ENCODE measurements at regions not wholly inside any gene's neighbourhood (a gene's known extent, or its start where the extent isn't known, plus 50 kb on each side); places are given as distances from the start of the nearest gene placed in this dataset.

GRCh38 chr4:35087218-35087617, 1157.1 kb downstream of the ARAP2 start:
- DNase-seq (ENCODE audit: low read depth): no peak

- no peak for DNase-seq (ENCODE audit: low read depth)
Measured at GRCh38 chr4:35100932-35101331, 1143.4 kb downstream of the ARAP2 start.

- DNase-seq (ENCODE audit: low read depth): no peak
Measured at GRCh38 chr4:35102066-35102465, 1142.2 kb downstream of the ARAP2 start.

GRCh38 chr4:35105486-35105885, 1138.8 kb downstream of the ARAP2 start:
- no peak for DNase-seq (ENCODE audit: low read depth)

GRCh38 chr4:35106091-35106734, 1138.1 kb downstream of the ARAP2 start:
- no peak for DNase-seq (ENCODE audit: low read depth)

GRCh38 chr4:35124106-35124505, 1120.2 kb downstream of the ARAP2 start:
- DNase-seq (ENCODE audit: low read depth): peak; percentile 62

- DNase-seq (ENCODE audit: low read depth): no peak
Measured at GRCh38 chr4:35125995-35126712, 1118.2 kb downstream of the ARAP2 start.

- no peak for DNase-seq (ENCODE audit: low read depth)
Measured at GRCh38 chr4:35138449-35138848, 1105.9 kb downstream of the ARAP2 start.

GRCh38 chr4:35147761-35148160, 1096.6 kb downstream of the ARAP2 start:
- DNase-seq (ENCODE audit: low read depth): no peak

GRCh38 chr4:35151816-35152572, 1092.3 kb downstream of the ARAP2 start:
- DNase-seq (ENCODE audit: low read depth): peak; percentile 6

- no peak for DNase-seq (ENCODE audit: low read depth)
Measured at GRCh38 chr4:35163168-35163567, 1081.1 kb downstream of the ARAP2 start.

GRCh38 chr4:35164063-35164462, 1080.3 kb downstream of the ARAP2 start:
- no peak for DNase-seq (ENCODE audit: low read depth)

- DNase-seq (ENCODE audit: low read depth): peak; percentile 2
Measured at GRCh38 chr4:35166466-35166865, 1077.8 kb downstream of the ARAP2 start.

GRCh38 chr4:35167385-35167784, 1076.9 kb downstream of the ARAP2 start:
- no peak for DNase-seq (ENCODE audit: low read depth)

- no peak for DNase-seq (ENCODE audit: low read depth)
Measured at GRCh38 chr4:35175487-35175886, 1068.8 kb downstream of the ARAP2 start.

- DNase-seq (ENCODE audit: low read depth): no peak
Measured at GRCh38 chr4:35175894-35176293, 1068.4 kb downstream of the ARAP2 start.

GRCh38 chr4:35182451-35182850, 1061.9 kb downstream of the ARAP2 start:
- no peak for DNase-seq (ENCODE audit: low read depth)

- DNase-seq (ENCODE audit: low read depth): no peak
Measured at GRCh38 chr4:35189988-35190613, 1054.2 kb downstream of the ARAP2 start.

- DNase-seq (ENCODE audit: low read depth): no peak
Measured at GRCh38 chr4:35201403-35201802, 1042.9 kb downstream of the ARAP2 start.

GRCh38 chr4:35216636-35217035, 1027.7 kb downstream of the ARAP2 start:
- DNase-seq (ENCODE audit: low read depth): no peak

- DNase-seq (ENCODE audit: low read depth): no peak
Measured at GRCh38 chr4:35217331-35217730, 1027.0 kb downstream of the ARAP2 start.

GRCh38 chr4:35228313-35228712, 1016.0 kb downstream of the ARAP2 start:
- DNase-seq (ENCODE audit: low read depth): no peak

- peak; percentile 18 for DNase-seq (ENCODE audit: low read depth)
Measured at GRCh38 chr4:35229021-35229420, 1015.3 kb downstream of the ARAP2 start.

All from HS-5 (cell line).